BJ (cell line): ENCODE measurements at regions not wholly inside any gene's neighbourhood (a gene's known extent, or its start where the extent isn't known, plus 50 kb on each side); places are given as distances from the start of the nearest gene placed in this dataset.

Experiments
- CTCF ChIA-PET: fragments of 350-600 bp; formaldehyde crosslinking; extraction: SDS; loops from one replicate; lab custom pipeline; 2021; ENCODE audit warnings: antibody characterized with exemption, inconsistent platforms; lab: Yijun Ruan, JAX
- POLR2A ChIA-PET: fragments of 300-600 bp; sonication (Branson Sonifier 250); formaldehyde crosslinking; extraction: SDS; loops from one replicate; lab custom pipeline; 2021; ENCODE audit warnings: antibody characterized with exemption; lab: Charles Lee
- DNase-seq: peaks from one replicate; pipeline ENCODE4 v3.0.0-alpha.2; 2011; ENCODE audit warnings: low read depth
- H3K27me3 ChIP-seq: 2 replicates; pipeline ENCODE4 v1.6.0; 2011; ENCODE audit warnings: low read length; ENCODE audit not compliant: control insufficient read depth, insufficient read depth
- H3K36me3 ChIP-seq: 2 replicates; pipeline ENCODE4 v1.5.1; 2011; ENCODE audit warnings: low read length; ENCODE audit not compliant: control insufficient read depth, insufficient read depth
- H3K4me3 ChIP-seq: 2 replicates; pipeline ENCODE4 v1.5.1; 2011; ENCODE audit warnings: low read depth, mild to moderate bottlenecking, control low read depth, low read length
- CTCF ChIP-seq: IDR thresholded peaks from 2 replicates; pipeline ENCODE4 v1.5.1; 2011; ENCODE audit warnings: low read depth, mild to moderate bottlenecking, control low read depth, inconsistent platforms, low read length, moderate library complexity; ENCODE audit not compliant: insufficient read depth

GRCh38 chr7:54689394-54690049 is 69.5 kb downstream of the SEC61G start:
- no peak for DNase-seq
- CTCF ChIA-PET, result no interaction called here
- POLR2A ChIA-PET, result no interaction called here
- Histone ChIP-seq H3K4me3 (no peak overlapping the region), H3K27me3 (no peaks in the 10 kb centered on the region), H3K36me3 (no peaks in the 10 kb centered on the region)
- TF ChIP-seq CTCF, result no peak

- no peak overlapping the region for H3K4me3 ChIP-seq
- no peak for TF ChIP-seq CTCF
- H3K27me3 ChIP-seq, result no peaks in the 10 kb centered on the region
- ChIA-PET CTCF (no interaction called here), POLR2A (no interaction called here)
- no peaks in the 10 kb centered on the region for H3K36me3 ChIP-seq
- DNase-seq, result no peak
Measured at GRCh38 chr7:54687462-54688212, 71.4 kb downstream of the SEC61G start.

- TF ChIP-seq CTCF, result no peak
- ChIA-PET POLR2A (no interaction called here), CTCF (interaction anchor here (0.6 kb wide), 1 partner anchor 927 kb away, joined by 3 read pairs; no protein-coding TSS in a partner anchor)
- Histone ChIP-seq H3K36me3 (no peaks in the 10 kb centered on the region), H3K4me3 (no peak overlapping the region), H3K27me3 (0 out of 2 replicates have a peak, but pooled peaks cover 1% of the 10 kb centered on the region)
- no peak for DNase-seq
Measured at GRCh38 chr7:54680377-54681005, 78.5 kb downstream of the SEC61G start.

- CTCF ChIA-PET, result interaction anchor here (1.1 kb wide), 1 partner anchor 13 kb away, joined by 3 read pairs; no protein-coding TSS in a partner anchor
- TF ChIP-seq CTCF, result no peak
Measured at GRCh38 chr7:54679490-54679817, 79.6 kb downstream of the SEC61G start.

GRCh38 chr7:54678763-54679489 is 80.1 kb downstream of the SEC61G start:
- ChIA-PET CTCF (interaction anchor here (1.1 kb wide), 1 partner anchor 13 kb away, joined by 3 read pairs; no protein-coding TSS in a partner anchor), POLR2A (no interaction called here)
- TF ChIP-seq CTCF, result no peak
- DNase-seq, result no peak
- Histone ChIP-seq H3K27me3 (0 out of 2 replicates have a peak, but pooled peaks cover 1% of the 10 kb centered on the region), H3K36me3 (no peaks in the 10 kb centered on the region), H3K4me3 (no peak overlapping the region)

More at GRCh38 chr7:54679490-54679817, 79.6 kb downstream of the SEC61G start:
- no peak for DNase-seq
- Histone ChIP-seq H3K36me3 (no peaks in the 10 kb centered on the region), H3K4me3 (no peak overlapping the region), H3K27me3 (0 out of 2 replicates have a peak, but pooled peaks cover 1% of the 10 kb centered on the region)
- POLR2A ChIA-PET, result no interaction called here
